ENCODE measurements at regions not wholly inside any gene's neighbourhood (a gene's known extent, or its start where the extent isn't known, plus 50 kb on each side); places are given as distances from the start of the nearest gene placed in this dataset.

DNA sequence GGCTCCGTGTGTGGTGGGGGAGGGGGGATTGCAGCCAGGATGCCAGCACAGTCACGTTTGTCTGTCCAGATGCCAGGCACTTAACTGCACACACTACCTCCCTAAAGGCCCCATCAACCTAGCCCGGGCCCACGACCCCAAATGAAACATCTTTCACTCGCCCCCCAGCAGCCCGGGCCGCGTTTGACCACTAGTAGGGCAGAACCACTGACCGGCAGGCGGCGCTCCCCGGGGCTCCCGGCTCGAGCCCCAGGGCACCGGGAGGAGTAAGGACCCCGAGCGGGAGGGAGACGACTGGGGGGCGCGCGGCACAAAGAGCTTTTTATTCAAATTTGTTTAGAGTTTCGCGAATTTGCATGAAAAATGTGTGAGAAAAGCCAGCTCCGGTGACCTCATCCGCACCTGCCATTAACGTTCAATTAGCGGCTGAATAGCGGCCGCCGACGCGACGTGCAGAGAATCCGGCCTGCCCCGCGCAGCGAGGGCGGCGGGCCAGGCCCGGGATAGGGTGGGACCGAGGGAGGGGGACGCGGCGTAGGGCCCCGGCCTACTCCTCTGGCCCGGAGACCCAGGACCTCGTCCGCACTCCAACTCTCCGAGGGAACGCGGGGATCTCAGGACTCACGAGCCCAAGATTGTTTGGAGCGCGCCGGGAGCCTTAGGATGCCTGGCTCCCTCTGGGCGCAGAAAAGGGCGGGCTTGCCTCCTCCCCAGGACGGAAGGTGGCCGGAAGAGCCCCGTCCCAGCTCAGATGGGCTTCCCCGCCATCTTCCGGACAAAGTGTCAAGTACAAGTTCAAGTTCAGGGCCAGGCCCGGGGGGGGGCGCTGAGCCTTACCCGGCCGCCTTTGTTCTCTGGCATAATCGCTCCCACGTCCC, 64.9 kb upstream of the POLG start:
- no peaks in the 10 kb centered on the region for H3K36me3 ChIP-seq (ENCODE audit: insufficient read depth, low read length)
- intact Hi-C loops (cut with micrococcal nuclease; ENCODE audit: unreplicated experiment): no loop called here
- H2AFZ ChIP-seq (ENCODE audit: low read length): no peak overlapping the region
- H3K9me2 ChIP-seq (ENCODE audit: insufficient read depth, low read length): no peaks in the 10 kb centered on the region
- TF ChIP-seq, protein P1, sequence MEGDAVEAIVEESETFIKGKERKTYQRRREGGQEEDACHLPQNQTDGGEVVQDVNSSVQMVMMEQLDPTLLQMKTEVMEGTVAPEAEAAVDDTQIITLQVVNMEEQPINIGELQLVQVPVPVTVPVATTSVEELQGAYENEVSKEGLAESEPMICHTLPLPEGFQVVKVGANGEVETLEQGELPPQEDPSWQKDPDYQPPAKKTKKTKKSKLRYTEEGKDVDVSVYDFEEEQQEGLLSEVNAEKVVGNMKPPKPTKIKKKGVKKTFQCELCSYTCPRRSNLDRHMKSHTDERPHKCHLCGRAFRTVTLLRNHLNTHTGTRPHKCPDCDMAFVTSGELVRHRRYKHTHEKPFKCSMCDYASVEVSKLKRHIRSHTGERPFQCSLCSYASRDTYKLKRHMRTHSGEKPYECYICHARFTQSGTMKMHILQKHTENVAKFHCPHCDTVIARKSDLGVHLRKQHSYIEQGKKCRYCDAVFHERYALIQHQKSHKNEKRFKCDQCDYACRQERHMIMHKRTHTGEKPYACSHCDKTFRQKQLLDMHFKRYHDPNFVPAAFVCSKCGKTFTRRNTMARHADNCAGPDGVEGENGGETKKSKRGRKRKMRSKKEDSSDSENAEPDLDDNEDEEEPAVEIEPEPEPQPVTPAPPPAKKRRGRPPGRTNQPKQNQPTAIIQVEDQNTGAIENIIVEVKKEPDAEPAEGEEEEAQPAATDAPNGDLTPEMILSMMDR (conservative IDR thresholded peaks at IDR 0.05; ENCODE audit: low read length): no peak
- TF ChIP-seq EZH2phosphoT487 (IDR thresholded peaks at IDR 0.05; ENCODE audit: borderline replicate concordance, low read depth, low read length): no peak
- ChIA-PET CTCF (ENCODE audit: unreplicated experiment) (no interaction called here), POLR2A (no interaction called here)
- H3K4me2 ChIP-seq (ENCODE audit: low read length): peak overlapping the region; percentile 36; the same call in 1 of the 2 replicates
- BruUV-seq (replicated peaks): no TSS peak
- no peaks in the 10 kb centered on the region for H3K9me3 ChIP-seq (ENCODE audit: low read length)
- no peak for DNase-seq (ENCODE audit: low spot score)
- no peak overlapping the region for H3K27ac ChIP-seq (ENCODE audit: low read depth, low read length, poor library complexity, severe bottlenecking)
- H3K4me1 ChIP-seq (ENCODE audit: insufficient read depth, low read length, poor library complexity, severe bottlenecking): no peaks in the 10 kb centered on the region
- no peaks in the 10 kb centered on the region for H4K20me1 ChIP-seq (ENCODE audit: insufficient read depth, low read length)
- H3K79me2 ChIP-seq (ENCODE audit: insufficient read depth, low read depth, low read length): no peaks in the 10 kb centered on the region
- no peak overlapping the region for H3K4me3 ChIP-seq (ENCODE audit: low read depth, low read length, poor library complexity, severe bottlenecking)

DNA sequence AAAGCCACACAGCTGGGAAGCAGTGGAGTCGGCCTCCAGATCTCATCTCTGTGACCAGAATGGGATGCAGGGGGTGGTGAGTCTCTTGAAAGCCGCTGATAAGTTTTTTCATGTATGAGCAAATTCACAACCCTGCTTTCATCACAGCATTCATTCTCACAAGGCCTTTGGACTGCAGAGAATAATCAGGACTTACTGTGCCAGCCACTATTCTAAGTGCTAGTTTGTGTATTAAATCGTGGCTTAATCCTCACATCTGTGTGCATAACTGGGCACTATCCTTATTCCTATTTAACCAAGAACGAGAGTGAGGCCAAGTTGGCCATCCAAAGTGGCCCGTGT, 64.2 kb upstream of the POLG start:
- H3K9me2 ChIP-seq (ENCODE audit: insufficient read depth, low read length): no peaks in the 10 kb centered on the region
- no peaks in the 10 kb centered on the region for H4K20me1 ChIP-seq (ENCODE audit: insufficient read depth, low read length)
- POLR2A ChIA-PET: no interaction called here
- H2AFZ ChIP-seq (ENCODE audit: low read length): no peak overlapping the region
- H3K4me3 ChIP-seq (ENCODE audit: low read depth, low read length, poor library complexity, severe bottlenecking): no peak overlapping the region
- no TSS peak for BruUV-seq (replicated peaks)
- no peak overlapping the region for H3K4me2 ChIP-seq (ENCODE audit: low read length)
- no peaks in the 10 kb centered on the region for H3K36me3 ChIP-seq (ENCODE audit: insufficient read depth, low read length)
- intact Hi-C loops (cut with micrococcal nuclease; ENCODE audit: unreplicated experiment): no loop called here
- no peaks in the 10 kb centered on the region for H3K4me1 ChIP-seq (ENCODE audit: insufficient read depth, low read length, poor library complexity, severe bottlenecking)
- no peak overlapping the region for H3K27ac ChIP-seq (ENCODE audit: low read depth, low read length, poor library complexity, severe bottlenecking)
- H3K79me2 ChIP-seq (ENCODE audit: insufficient read depth, low read depth, low read length): no peaks in the 10 kb centered on the region
- no peak for TF ChIP-seq EZH2phosphoT487 (IDR thresholded peaks at IDR 0.05; ENCODE audit: borderline replicate concordance, low read depth, low read length)
- DNase-seq (ENCODE audit: low spot score): no peak
- CTCF ChIA-PET (ENCODE audit: unreplicated experiment): no interaction called here
- no peaks in the 10 kb centered on the region for H3K9me3 ChIP-seq (ENCODE audit: low read length)

- intact Hi-C loops (cut with micrococcal nuclease; ENCODE audit: unreplicated experiment): no loop called here
- ChIA-PET POLR2A (no interaction called here), CTCF (ENCODE audit: unreplicated experiment) (no interaction called here)
- BruUV-seq (replicated peaks): no TSS peak
- no peak overlapping the region for H2AFZ ChIP-seq (ENCODE audit: low read length)
- no peaks in the 10 kb centered on the region for H3K9me3 ChIP-seq (ENCODE audit: low read length)
- TF ChIP-seq, protein P1 (conservative IDR thresholded peaks at IDR 0.05; ENCODE audit: low read length): no peak
- TF ChIP-seq EZH2phosphoT487 (IDR thresholded peaks at IDR 0.05; ENCODE audit: borderline replicate concordance, low read depth, low read length): no peak
- no peaks in the 10 kb centered on the region for H3K9me2 ChIP-seq (ENCODE audit: insufficient read depth, low read length)
- no peaks in the 10 kb centered on the region for H3K36me3 ChIP-seq (ENCODE audit: insufficient read depth, low read length)
- no peak overlapping the region for H3K4me3 ChIP-seq (ENCODE audit: low read depth, low read length, poor library complexity, severe bottlenecking)
- H3K27ac ChIP-seq (ENCODE audit: low read depth, low read length, poor library complexity, severe bottlenecking): no peak overlapping the region
- no peaks in the 10 kb centered on the region for H3K4me1 ChIP-seq (ENCODE audit: insufficient read depth, low read length, poor library complexity, severe bottlenecking)
- H3K79me2 ChIP-seq (ENCODE audit: insufficient read depth, low read depth, low read length): no peaks in the 10 kb centered on the region
- no peaks in the 10 kb centered on the region for H4K20me1 ChIP-seq (ENCODE audit: insufficient read depth, low read length)
- no peak for DNase-seq (ENCODE audit: low spot score)
- H3K4me2 ChIP-seq (ENCODE audit: low read length): no peak overlapping the region
Observed at GRCh38 chr15:89397653-89398023, 63.0 kb upstream of the POLG start.
